ENCODE measurements at regions not wholly inside any gene's neighbourhood (a gene's known extent, or its start where the extent isn't known, plus 50 kb on each side); places are given as distances from the start of the nearest gene placed in this dataset.
A peak's percentile ranks its signal among the peaks of the same experiment; 100 is the strongest.
"Not testable (repeated sequence)": the region's sequence is repeated elsewhere in the genome, so short reads cannot be mapped to it uniquely, and the experiment has no call there.

DNA sequence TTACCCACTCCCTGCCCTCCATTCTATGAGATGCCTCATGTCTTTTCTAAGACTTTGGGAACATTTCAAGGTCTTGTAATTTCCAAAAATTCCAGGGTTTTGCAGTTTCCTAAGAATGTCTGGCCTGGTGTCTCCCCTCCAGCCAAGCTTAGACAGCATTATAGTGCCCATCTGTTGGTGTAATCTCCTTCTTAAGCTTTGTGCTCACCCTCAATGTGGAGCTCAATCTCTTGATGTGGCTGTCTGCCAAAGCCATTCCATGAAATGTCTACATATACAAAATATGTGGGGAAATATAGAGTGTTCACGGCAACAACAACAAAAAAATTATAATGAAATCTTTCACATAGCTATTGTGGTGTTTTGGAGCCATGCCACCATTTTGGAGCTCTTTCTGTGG lies 558.4 kb downstream of the PIK3C3 start:
- no peak overlapping the region for H3K27ac ChIP-seq (ENCODE audit: insufficient read depth, low read length)
- peak in 1 of 2 donors; percentile 8 for DNase-seq (ENCODE audit: low read depth in 2 of 2)
- H3K4me1 ChIP-seq (ENCODE audit: control insufficient read depth, extremely low read depth, insufficient read depth, low read length) = no peaks in the 10 kb centered on the region
- H3K36me3 ChIP-seq (ENCODE audit: control insufficient read depth, insufficient read depth, low read length) = no peaks in the 10 kb centered on the region
- no peak overlapping the region for H3K4me2 ChIP-seq (ENCODE audit: extremely low read depth, insufficient read depth, low read length)
- no peaks in the 10 kb centered on the region for H3K27me3 ChIP-seq (ENCODE audit: control insufficient read depth, insufficient read depth, low read length)
- no peak overlapping the region for H3K9ac ChIP-seq (ENCODE audit: insufficient read depth, low read length)
- TF ChIP-seq EZH2 (IDR thresholded peaks at IDR 0.05; ENCODE audit: low read length, missing control alignments) (no peak), CTCF (conservative IDR thresholded peaks at IDR 0.05 in 1 of 2, IDR thresholded peaks at IDR 0.05 in 1 of 2; ENCODE audit: low read depth in 1 of 2, low read length in 2 of 2) (no peak)
- H3K4me3 ChIP-seq (replicated peaks in 1 of 4; ENCODE audit: control extremely low read depth in 1 of 4, insufficient read depth in 1 of 4, low read depth in 3 of 4, low read length in 4 of 4) = no peak overlapping the region
- no peaks in the 10 kb centered on the region for H3K79me2 ChIP-seq (ENCODE audit: control insufficient read depth, insufficient read depth, low read length)
- H3K9me3 ChIP-seq (ENCODE audit: control insufficient read depth, insufficient read depth, low read depth, low read length) = no peaks in the 10 kb centered on the region
- no peak overlapping the region for H2AFZ ChIP-seq (ENCODE audit: low read length)
- no peaks in the 10 kb centered on the region for H4K20me1 ChIP-seq (ENCODE audit: control insufficient read depth, extremely low read depth, insufficient read depth, low read length)

DNA sequence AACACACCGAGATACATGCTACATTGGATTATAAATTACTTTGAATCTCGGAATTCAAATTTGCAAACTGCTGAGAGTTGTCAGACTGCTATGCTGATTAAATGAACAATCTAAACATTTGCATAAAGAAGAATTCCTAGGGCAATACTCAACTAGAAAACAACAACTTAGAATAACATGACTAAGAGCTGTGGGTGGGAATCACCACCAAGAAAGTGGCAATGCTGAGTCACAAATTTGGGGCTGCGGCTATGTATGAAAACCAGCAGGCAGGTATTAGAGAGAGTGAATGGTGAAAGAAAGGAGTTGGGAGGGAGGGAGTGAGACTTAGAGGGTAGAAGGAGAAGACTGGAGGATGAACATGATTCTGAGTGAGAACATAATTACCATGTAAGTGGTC lies 559.5 kb downstream of the PIK3C3 start:
- DNase-seq (ENCODE audit: low read depth in 2 of 2) = peak in 1 of 2 donors; percentile 89
- TF ChIP-seq EZH2 (IDR thresholded peaks at IDR 0.05; ENCODE audit: low read length, missing control alignments) = no peak
- no peak for TF ChIP-seq CTCF (conservative IDR thresholded peaks at IDR 0.05 in 1 of 2, IDR thresholded peaks at IDR 0.05 in 1 of 2; ENCODE audit: low read depth in 1 of 2, low read length in 2 of 2)
- H2AFZ ChIP-seq (ENCODE audit: low read length) = no peak overlapping the region
- H3K36me3 ChIP-seq (ENCODE audit: control insufficient read depth, insufficient read depth, low read length) = no peaks in the 10 kb centered on the region
- H3K79me2 ChIP-seq (ENCODE audit: control insufficient read depth, insufficient read depth, low read length) = no peaks in the 10 kb centered on the region
- H3K4me3 ChIP-seq (replicated peaks in 1 of 4; ENCODE audit: control extremely low read depth in 1 of 4, insufficient read depth in 1 of 4, low read depth in 3 of 4, low read length in 4 of 4) = no peak overlapping the region
- no peak overlapping the region for H3K4me2 ChIP-seq (ENCODE audit: extremely low read depth, insufficient read depth, low read length)
- H3K9me3 ChIP-seq (ENCODE audit: control insufficient read depth, insufficient read depth, low read depth, low read length) = no peaks in the 10 kb centered on the region
- H3K9ac ChIP-seq (ENCODE audit: insufficient read depth, low read length) = no peak overlapping the region
- no peaks in the 10 kb centered on the region for H4K20me1 ChIP-seq (ENCODE audit: control insufficient read depth, extremely low read depth, insufficient read depth, low read length)
- H3K27me3 ChIP-seq (ENCODE audit: control insufficient read depth, insufficient read depth, low read length) = no peaks in the 10 kb centered on the region
- H3K27ac ChIP-seq (ENCODE audit: insufficient read depth, low read length) = no peak overlapping the region
- H3K4me1 ChIP-seq (ENCODE audit: control insufficient read depth, extremely low read depth, insufficient read depth, low read length) = no peaks in the 10 kb centered on the region

- Histone ChIP-seq H3K36me3 (ENCODE audit: control insufficient read depth, insufficient read depth, low read length) (no peaks in the 10 kb centered on the region), H3K4me3 (replicated peaks in 1 of 4; ENCODE audit: control extremely low read depth in 1 of 4, insufficient read depth in 1 of 4, low read depth in 3 of 4, low read length in 4 of 4) (no peak overlapping the region), H3K27me3 (ENCODE audit: control insufficient read depth, insufficient read depth, low read length) (no peaks in the 10 kb centered on the region), H3K4me2 (ENCODE audit: extremely low read depth, insufficient read depth, low read length) (no peak overlapping the region), H4K20me1 (ENCODE audit: control insufficient read depth, extremely low read depth, insufficient read depth, low read length) (no peaks in the 10 kb centered on the region), H3K9me3 (ENCODE audit: control insufficient read depth, insufficient read depth, low read depth, low read length) (no peaks in the 10 kb centered on the region), H3K9ac (ENCODE audit: insufficient read depth, low read length) (no peak overlapping the region), H3K79me2 (ENCODE audit: control insufficient read depth, insufficient read depth, low read length) (no peaks in the 10 kb centered on the region), H3K4me1 (ENCODE audit: control insufficient read depth, extremely low read depth, insufficient read depth, low read length) (no peaks in the 10 kb centered on the region), H2AFZ (ENCODE audit: low read length) (no peak overlapping the region), H3K27ac (ENCODE audit: insufficient read depth, low read length) (no peak overlapping the region)
- TF ChIP-seq EZH2 (IDR thresholded peaks at IDR 0.05; ENCODE audit: low read length, missing control alignments) = no peak
- no peak for TF ChIP-seq CTCF (conservative IDR thresholded peaks at IDR 0.05 in 1 of 2, IDR thresholded peaks at IDR 0.05 in 1 of 2; ENCODE audit: low read depth in 1 of 2, low read length in 2 of 2)
- DNase-seq (ENCODE audit: low read depth in 2 of 2) = peak in 1 of 2 donors; percentile 24
Observed at GRCh38 chr18:42517896-42518295, 562.9 kb downstream of the PIK3C3 start.

- not testable (repeated sequence) for H3K4me1 ChIP-seq (ENCODE audit: control insufficient read depth, extremely low read depth, insufficient read depth, low read length); H3K9me3 ChIP-seq (ENCODE audit: control insufficient read depth, insufficient read depth, low read depth, low read length); H3K4me2 ChIP-seq (ENCODE audit: extremely low read depth, insufficient read depth, low read length); H3K79me2 ChIP-seq (ENCODE audit: control insufficient read depth, insufficient read depth, low read length); H3K9ac ChIP-seq (ENCODE audit: insufficient read depth, low read length); H3K4me3 ChIP-seq (replicated peaks in 1 of 4; ENCODE audit: control extremely low read depth in 1 of 4, insufficient read depth in 1 of 4, low read depth in 3 of 4, low read length in 4 of 4); H3K27ac ChIP-seq (ENCODE audit: insufficient read depth, low read length); H4K20me1 ChIP-seq (ENCODE audit: control insufficient read depth, extremely low read depth, insufficient read depth, low read length); H2AFZ ChIP-seq (ENCODE audit: low read length); H3K27me3 ChIP-seq (ENCODE audit: control insufficient read depth, insufficient read depth, low read length); H3K36me3 ChIP-seq (ENCODE audit: control insufficient read depth, insufficient read depth, low read length)
- peak in 1 of 2 donors; percentile 22 for DNase-seq (ENCODE audit: low read depth in 2 of 2)
Observed at GRCh38 chr18:42518331-42518730, 563.3 kb downstream of the PIK3C3 start.

All from fibroblast of lung (primary cell).